Lower leg skin (tissue), 3 donors: ENCODE measurements at regions not wholly inside any gene's neighbourhood (a gene's known extent, or its start where the extent isn't known, plus 50 kb on each side); places are given as distances from the start of the nearest gene placed in this dataset.

Experiments
- CTCF ChIP-seq, 3 donors: fragments of 450-650 bp; IDR thresholded peaks; one replicate each; pipeline ENCODE4 v1.5.1; 2016; ENCODE audit warnings: antibody characterized with exemption in 3 of 3, mild to moderate bottlenecking in 3 of 3, moderate library complexity in 2 of 3
- POLR2A ChIP-seq, 2 donors: fragments of 450-650 bp; IDR thresholded peaks; one replicate each; pipeline ENCODE4 v1.6.1; 2016 to 2017; ENCODE audit warnings: antibody characterized with exemption in 2 of 2, mild to moderate bottlenecking in 1 of 2, moderate library complexity in 1 of 2

DNA sequence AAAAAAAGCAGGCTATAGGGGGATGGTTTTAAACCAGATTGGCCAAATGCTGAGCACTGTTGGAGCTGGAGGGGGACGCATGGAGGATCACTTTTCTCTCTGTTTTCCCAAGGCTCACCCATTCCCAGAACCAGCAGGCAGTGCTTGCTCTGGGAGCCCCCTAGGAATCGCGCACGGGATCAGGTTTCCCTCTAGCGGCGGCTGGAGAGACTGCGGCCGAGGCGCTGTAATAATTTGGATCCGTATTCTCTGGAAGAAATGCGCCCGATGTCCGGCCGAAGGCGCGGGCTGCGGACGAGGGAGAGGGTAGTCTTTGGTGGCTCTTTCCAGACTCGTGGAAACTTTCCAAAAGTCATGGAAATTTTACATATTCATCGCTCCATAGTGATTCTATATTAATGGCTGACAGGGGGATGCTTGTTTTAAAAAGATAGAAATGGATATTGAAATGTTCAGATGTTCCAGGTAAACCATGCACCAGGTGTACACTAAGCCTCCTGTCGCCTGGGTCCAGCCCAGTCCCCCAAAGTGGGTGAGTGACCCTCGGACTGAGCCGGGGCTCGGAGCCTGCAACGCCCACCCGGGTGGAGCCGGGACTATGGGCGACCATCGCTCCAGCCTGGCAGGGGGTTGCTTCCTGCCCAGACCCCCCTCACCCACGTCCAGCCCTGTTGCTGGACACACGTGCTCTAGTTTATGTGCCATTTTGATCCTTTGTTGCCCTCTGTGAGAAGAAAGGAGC, 78.7 kb upstream of the PHACTR3 start:
- no peak for TF ChIP-seq CTCF (IDR thresholded peaks at IDR 0.05)
- TF ChIP-seq POLR2A (IDR thresholded peaks at IDR 0.05) = no peak
